ENCODE measurements at regions not wholly inside any gene's neighbourhood (a gene's known extent, or its start where the extent isn't known, plus 50 kb on each side); places are given as distances from the start of the nearest gene placed in this dataset.

GRCh38 chr10:31171402-31172083, 139.9 kb upstream of the ZNF438 start:
- TF ChIP-seq CTCF (IDR thresholded peaks at IDR 0.05) (no peak), POLR2A (IDR thresholded peaks at IDR 0.05) (no peak)
- no peak overlapping the region for H3K4me3 ChIP-seq
- H3K4me1 ChIP-seq = no peaks in the 10 kb centered on the region
- no peaks in the 10 kb centered on the region for H3K9me3 ChIP-seq
- no peak for DNase-seq
- no peaks in the 10 kb centered on the region for H3K36me3 ChIP-seq
- H3K27me3 ChIP-seq = no peaks in the 10 kb centered on the region
- intact Hi-C loops (cut with DNase I; ENCODE audit: low total_unique reads) = no loop called here
- H3K27ac ChIP-seq = no peak overlapping the region

DNA sequence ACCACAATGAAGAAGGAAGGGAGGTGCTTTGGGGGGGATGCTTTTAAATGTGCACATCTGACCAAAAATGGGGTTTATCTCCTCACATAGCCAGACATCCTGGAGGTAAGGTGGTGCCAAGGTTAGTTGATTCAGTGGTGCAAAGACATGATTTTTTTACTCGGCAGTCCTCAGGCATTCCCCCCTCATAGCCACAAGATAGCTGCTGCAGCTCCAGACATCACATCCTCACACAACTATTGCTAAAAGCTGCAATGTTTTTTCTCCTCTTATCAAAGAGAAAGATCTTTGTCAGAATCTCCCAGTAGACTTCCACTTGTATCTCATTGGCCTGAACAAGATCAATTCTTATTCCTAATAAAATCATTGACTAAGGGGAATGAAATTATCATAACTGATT, 141.3 kb upstream of the ZNF438 start:
- H3K4me1 ChIP-seq = no peaks in the 10 kb centered on the region
- no peaks in the 10 kb centered on the region for H3K9me3 ChIP-seq
- intact Hi-C loops (cut with DNase I; ENCODE audit: low total_unique reads) = no loop called here
- H3K27ac ChIP-seq = no peak overlapping the region
- no peak for DNase-seq
- no peaks in the 10 kb centered on the region for H3K36me3 ChIP-seq
- H3K27me3 ChIP-seq = no peaks in the 10 kb centered on the region
- TF ChIP-seq POLR2A (IDR thresholded peaks at IDR 0.05) (no peak), CTCF (IDR thresholded peaks at IDR 0.05) (no peak)
- H3K4me3 ChIP-seq = no peak overlapping the region

GRCh38 chr10:31173752-31174151, 142.1 kb upstream of the ZNF438 start:
- H3K27me3 ChIP-seq = no peaks in the 10 kb centered on the region
- no peaks in the 10 kb centered on the region for H3K4me1 ChIP-seq
- H3K27ac ChIP-seq = no peak overlapping the region
- H3K36me3 ChIP-seq = no peaks in the 10 kb centered on the region
- H3K9me3 ChIP-seq = no peaks in the 10 kb centered on the region
- TF ChIP-seq CTCF (IDR thresholded peaks at IDR 0.05) (no peak), POLR2A (IDR thresholded peaks at IDR 0.05) (no peak)
- no peak for DNase-seq
- intact Hi-C loops (cut with DNase I; ENCODE audit: low total_unique reads) = no loop called here
- H3K4me3 ChIP-seq = no peak overlapping the region

DNA sequence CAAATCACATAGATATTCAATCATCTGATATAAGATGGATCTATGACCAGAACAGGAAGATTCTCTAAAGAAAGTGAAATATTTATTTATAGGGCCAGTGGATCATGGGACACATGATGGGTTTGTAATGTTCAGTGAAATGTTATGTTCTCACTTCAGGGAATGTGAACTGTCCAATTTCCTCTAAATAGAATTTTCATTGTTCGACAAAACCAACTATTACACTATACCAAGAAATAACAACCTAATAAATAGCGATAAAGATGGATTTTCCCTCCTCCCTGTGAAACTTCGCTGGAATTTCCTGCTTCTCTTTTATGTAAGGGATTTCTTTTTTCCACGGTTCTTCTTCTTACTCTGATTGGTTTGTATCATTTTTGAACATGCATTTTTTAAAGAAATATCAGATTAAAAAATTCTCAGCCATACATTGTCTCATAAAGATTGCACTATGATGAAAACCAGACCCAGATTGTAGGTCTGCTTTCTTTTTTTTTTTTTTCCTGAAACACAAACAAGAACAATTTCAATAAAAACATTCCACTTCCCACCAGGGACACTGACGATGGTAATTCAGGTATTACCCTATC, 139.8 kb upstream of the ZEB1 start:
- Histone ChIP-seq H3K9me3 (no peaks in the 10 kb centered on the region), H3K27ac (no peak overlapping the region)
- intact Hi-C loops (cut with DNase I; ENCODE audit: low total_unique reads) = no loop called here

More for the DNA sequence above, 139.8 kb upstream of the ZEB1 start:
- no peak for DNase-seq
- no peaks in the 10 kb centered on the region for H3K36me3 ChIP-seq
- H3K4me1 ChIP-seq = no peaks in the 10 kb centered on the region
- TF ChIP-seq CTCF (IDR thresholded peaks at IDR 0.05) (no peak), POLR2A (IDR thresholded peaks at IDR 0.05) (no peak)
- H3K4me3 ChIP-seq = no peak overlapping the region
- no peaks in the 10 kb centered on the region for H3K27me3 ChIP-seq

Measured in uterus (tissue), 3 donors.